ENCODE measurements at regions not wholly inside any gene's neighbourhood (a gene's known extent, or its start where the extent isn't known, plus 50 kb on each side); places are given as distances from the start of the nearest gene placed in this dataset.

GRCh38 chr3:118760585-118761290 is 273.9 kb downstream of the IGSF11 start:
- Histone ChIP-seq H3K9ac (ENCODE audit: low read depth in 2 of 2, low read length in 2 of 2) (no peak overlapping the region), H3K27me3 (no peaks in the 10 kb centered on the region), H3K36me3 (no peaks in the 10 kb centered on the region), H3K4me3 (no peak overlapping the region), H3K4me1 (no peaks in the 10 kb centered on the region), H3K9me3 (no peaks in the 10 kb centered on the region), H3K27ac (no peak overlapping the region)
- intact Hi-C loops (cut with DNase I), result no loop called here
- no peak for TF ChIP-seq CTCF (IDR thresholded peaks at IDR 0.05)
- DNase-seq, result no peak

- no peak for DNase-seq
- intact Hi-C loops (cut with DNase I), result no loop called here
- Histone ChIP-seq H3K4me3 (no peak overlapping the region), H3K9ac (ENCODE audit: low read depth in 2 of 2, low read length in 2 of 2) (no peak overlapping the region), H3K36me3 (no peaks in the 10 kb centered on the region), H3K27me3 (no peaks in the 10 kb centered on the region), H3K27ac (no peak overlapping the region), H3K9me3 (no peaks in the 10 kb centered on the region), H3K4me1 (no peaks in the 10 kb centered on the region)
- TF ChIP-seq CTCF (IDR thresholded peaks at IDR 0.05), result no peak
These were observed 273.4 kb downstream of the IGSF11 start for GRCh38 chr3:118761291-118761606.

DNA sequence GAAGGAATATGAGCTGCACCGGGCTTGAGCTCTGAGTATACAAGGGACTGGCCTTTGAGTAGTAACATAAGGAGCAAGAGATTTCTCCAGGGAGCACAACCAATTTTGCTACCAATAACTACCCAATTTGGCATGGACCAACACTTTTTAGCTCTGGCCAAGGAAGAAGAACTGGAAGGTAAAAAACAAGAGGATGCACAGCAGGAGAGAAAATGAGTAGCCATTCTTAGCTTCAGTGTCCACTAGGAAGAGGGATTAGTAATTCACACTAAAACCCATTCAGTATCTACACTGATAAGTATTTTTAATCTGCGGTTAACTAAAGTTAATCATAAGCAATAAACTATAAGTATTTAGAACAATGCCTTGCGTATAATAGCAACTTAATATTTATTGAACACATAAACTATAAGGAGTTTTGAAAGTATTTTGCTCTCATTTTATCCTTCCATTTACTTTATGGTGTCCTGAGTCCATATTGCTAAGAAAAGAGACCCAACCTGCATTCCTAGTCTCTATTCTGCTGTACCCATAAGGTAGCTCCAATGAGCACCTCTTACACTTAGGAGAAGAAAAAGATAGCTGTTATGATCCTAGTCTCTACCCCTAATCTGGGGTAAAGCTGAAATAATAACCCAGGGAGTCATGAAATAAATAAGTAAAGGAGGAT is 268.9 kb downstream of the IGSF11 start:
- Histone ChIP-seq H3K27ac (no peak overlapping the region), H3K9me3 (no peaks in the 10 kb centered on the region), H3K4me3 (no peak overlapping the region), H3K27me3 (no peaks in the 10 kb centered on the region), H3K4me1 (no peaks in the 10 kb centered on the region), H3K9ac (ENCODE audit: low read depth in 2 of 2, low read length in 2 of 2) (no peak overlapping the region), H3K36me3 (no peaks in the 10 kb centered on the region)
- no peak for DNase-seq
- intact Hi-C loops (cut with DNase I), result no loop called here
- no peak for TF ChIP-seq CTCF (IDR thresholded peaks at IDR 0.05)

GRCh38 chr3:118766306-118766669 is 268.4 kb downstream of the IGSF11 start:
- H3K9me3 ChIP-seq, result no peaks in the 10 kb centered on the region
- H3K27ac ChIP-seq, result no peak overlapping the region
- H3K27me3 ChIP-seq, result no peaks in the 10 kb centered on the region
- H3K4me3 ChIP-seq, result no peak overlapping the region
- intact Hi-C loops (cut with DNase I), result no loop called here
- no peak overlapping the region for H3K9ac ChIP-seq (ENCODE audit: low read depth in 2 of 2, low read length in 2 of 2)
- TF ChIP-seq CTCF (IDR thresholded peaks at IDR 0.05), result no peak
- H3K4me1 ChIP-seq, result no peaks in the 10 kb centered on the region
- H3K36me3 ChIP-seq, result no peaks in the 10 kb centered on the region
- no peak for DNase-seq

DNA sequence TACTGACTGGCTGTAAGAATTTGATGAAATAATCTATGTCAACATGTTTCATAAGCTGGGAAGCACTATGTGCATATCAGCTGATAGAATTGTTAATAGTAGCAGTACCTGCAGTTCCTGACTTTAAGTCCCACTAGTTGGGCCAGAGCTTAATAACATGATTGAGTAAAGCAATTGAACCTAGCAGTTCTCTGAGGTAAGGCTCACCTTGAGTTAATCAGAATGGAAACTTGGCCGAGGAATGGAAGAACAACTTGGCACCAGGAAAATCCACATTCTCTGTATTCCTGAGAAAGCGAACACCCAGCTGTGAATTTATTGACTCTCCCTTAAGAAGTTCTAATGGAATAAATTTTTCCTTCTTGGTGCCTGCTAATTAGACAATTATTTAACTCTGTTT is 262.6 kb downstream of the IGSF11 start:
- DNase-seq, result no peak
- H3K9ac ChIP-seq (ENCODE audit: low read depth in 2 of 2, low read length in 2 of 2), result no peak overlapping the region
- H3K27me3 ChIP-seq, result no peaks in the 10 kb centered on the region
- no peaks in the 10 kb centered on the region for H3K4me1 ChIP-seq
- H3K27ac ChIP-seq, result no peak overlapping the region
- no peak for TF ChIP-seq CTCF (IDR thresholded peaks at IDR 0.05)
- H3K9me3 ChIP-seq, result no peaks in the 10 kb centered on the region
- no peaks in the 10 kb centered on the region for H3K36me3 ChIP-seq
- H3K4me3 ChIP-seq, result no peak overlapping the region
- intact Hi-C loops (cut with DNase I), result no loop called here

All from colonic mucosa (tissue), 4 donors.